ENCODE measurements at regions not wholly inside any gene's neighbourhood (a gene's known extent, or its start where the extent isn't known, plus 50 kb on each side); places are given as distances from the start of the nearest gene placed in this dataset.

GRCh38 chr21:27759091-27759659 lies 792.3 kb upstream of the ADAMTS5 start:
- TF ChIP-seq CTCF (IDR thresholded peaks at IDR 0.05) (peak in 3 of 6 experiments; percentile 7 to 38 (median 25)), POLR2A (IDR thresholded peaks at IDR 0.05) (no peak)
